Fibroblast of mammary gland (primary cell): ENCODE measurements at regions not wholly inside any gene's neighbourhood (a gene's known extent, or its start where the extent isn't known, plus 50 kb on each side); places are given as distances from the start of the nearest gene placed in this dataset.

Experiments
- DNase-seq: peaks from one replicate; pipeline ENCODE4 v3.0.0-alpha.2; 2010; ENCODE audit warnings: low read depth
- H3K4me3 ChIP-seq: 2 replicates; pipeline ENCODE4 v1.5.1; 2011; ENCODE audit warnings: low read depth, mild to moderate bottlenecking, low read length, moderate library complexity; ENCODE audit not compliant: control insufficient read depth
- CTCF ChIP-seq: conservative IDR thresholded peaks from 2 replicates; pipeline ENCODE4 v1.5.1; 2011; ENCODE audit warnings: low read depth, low read length, inconsistent platforms; ENCODE audit not compliant: control insufficient read depth, insufficient read depth

GRCh38 chr2:11997142-11997541, 250.7 kb downstream of the LPIN1 start:
- DNase-seq, result no peak
- no peak for TF ChIP-seq CTCF
- H3K4me3 ChIP-seq, result no peak overlapping the region

- H3K4me3 ChIP-seq, result no peak overlapping the region
- DNase-seq, result no peak
- TF ChIP-seq CTCF, result no peak
Observed at GRCh38 chr2:11998218-11998617, 251.8 kb downstream of the LPIN1 start.

GRCh38 chr2:11998626-11999378, 252.4 kb downstream of the LPIN1 start:
- no peak for TF ChIP-seq CTCF
- no peak overlapping the region for H3K4me3 ChIP-seq
- DNase-seq, result no peak

- no peak overlapping the region for H3K4me3 ChIP-seq
- DNase-seq, result no peak
- TF ChIP-seq CTCF, result no peak
Observed at GRCh38 chr2:12001621-12002020, 255.2 kb downstream of the LPIN1 start.

- no peak for TF ChIP-seq CTCF
- no peak overlapping the region for H3K4me3 ChIP-seq
- no peak for DNase-seq
Observed at GRCh38 chr2:12002215-12002614, 255.8 kb downstream of the LPIN1 start.

GRCh38 chr2:12004713-12005112, 258.3 kb downstream of the LPIN1 start:
- TF ChIP-seq CTCF, result no peak
- DNase-seq, result no peak
- no peak overlapping the region for H3K4me3 ChIP-seq
